IPS DF 19.7 (cell line): ENCODE measurements at regions not wholly inside any gene's neighbourhood (a gene's known extent, or its start where the extent isn't known, plus 50 kb on each side); places are given as distances from the start of the nearest gene placed in this dataset.
"Not testable (repeated sequence)": the region's sequence is repeated elsewhere in the genome, so short reads cannot be mapped to it uniquely, and the experiment has no call there.

Source experiments
- DNase-seq: peaks from one replicate; pipeline ENCODE4 v3.0.0-alpha.2; 2013; ENCODE audit warnings: low read depth, low spot score

- DNase-seq = no peak
Measured at GRCh38 chr1:185681034-185681633, 53.1 kb upstream of the HMCN1 start.

GRCh38 chr1:185680453-185680852 lies 53.7 kb upstream of the HMCN1 start:
- DNase-seq = no peak

GRCh38 chr1:185679220-185679619 lies 55.0 kb upstream of the HMCN1 start:
- DNase-seq = no peak

DNA sequence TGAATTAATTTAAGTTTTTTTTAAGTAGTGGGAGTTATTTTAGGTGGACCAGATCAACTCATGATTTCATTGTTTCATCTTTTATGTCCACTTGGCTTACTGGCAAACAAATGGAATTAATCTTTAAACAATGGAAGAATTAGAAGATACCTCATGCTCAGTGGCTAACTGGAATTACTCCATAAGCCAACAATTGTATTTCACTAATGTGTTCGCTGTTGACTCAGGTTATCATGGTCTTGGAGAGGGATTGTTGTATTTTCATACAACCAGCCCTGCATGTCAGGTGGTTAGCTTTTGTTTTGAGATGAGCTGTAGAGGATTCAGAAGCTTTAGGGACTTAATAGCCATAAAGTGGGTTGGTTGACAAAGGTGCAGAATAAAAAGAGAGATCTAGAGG lies 57.2 kb upstream of the HMCN1 start:
- DNase-seq = no peak

GRCh38 chr1:185674201-185674600 lies 60.0 kb upstream of the HMCN1 start:
- no peak for DNase-seq

DNA sequence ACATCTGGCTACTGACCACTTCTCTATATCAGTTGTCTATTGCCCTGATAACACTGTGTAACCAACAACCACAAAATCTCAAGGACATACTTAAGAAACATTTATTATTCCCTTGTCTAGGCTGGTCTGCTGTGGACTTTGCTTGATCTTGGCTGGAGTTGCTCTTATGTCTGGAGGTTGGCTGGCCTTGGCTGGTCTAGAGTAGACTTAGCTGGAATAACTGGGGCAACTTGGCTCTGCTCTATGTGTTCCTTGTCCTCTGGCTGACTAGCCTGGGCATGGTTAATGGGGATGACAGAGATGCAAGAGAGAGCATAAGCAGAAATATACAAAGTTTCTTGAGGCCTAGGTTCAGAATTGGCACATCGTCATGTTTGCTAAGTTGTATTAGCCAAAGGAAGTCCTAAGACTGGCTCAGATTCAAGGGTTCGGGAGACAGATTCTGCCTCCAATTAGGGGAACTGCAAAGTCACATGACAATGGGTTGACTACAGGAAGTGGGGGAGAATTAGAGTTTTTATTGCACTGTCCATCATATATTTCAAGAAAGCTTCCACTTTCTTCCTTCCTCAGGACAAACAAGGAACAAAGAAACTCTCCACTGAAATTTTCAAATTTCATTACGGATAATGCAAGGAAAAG lies 61.4 kb upstream of the HMCN1 start:
- no peak for DNase-seq

GRCh38 chr1:185670187-185670627 lies 64.0 kb upstream of the HMCN1 start:
- no peak for DNase-seq

DNA sequence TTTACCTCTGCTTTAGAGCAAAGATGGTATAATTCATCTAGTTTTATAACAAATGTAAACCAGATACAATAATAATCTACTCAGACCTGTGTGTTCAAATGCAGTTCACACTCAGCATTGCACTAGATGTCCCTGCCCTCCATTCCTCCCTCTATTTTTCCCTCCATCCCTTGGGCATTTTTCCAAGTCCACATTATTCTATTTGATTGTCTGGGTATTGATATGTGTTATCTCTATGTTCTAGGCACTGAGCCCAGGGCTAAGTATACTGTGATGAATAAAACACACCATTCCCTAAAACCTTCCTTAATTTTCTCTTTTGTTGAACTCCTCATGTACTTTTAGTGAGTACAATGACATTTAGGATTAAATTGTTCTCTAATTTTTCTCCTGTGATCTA lies 66.2 kb upstream of the HMCN1 start:
- no peak for DNase-seq

DNA sequence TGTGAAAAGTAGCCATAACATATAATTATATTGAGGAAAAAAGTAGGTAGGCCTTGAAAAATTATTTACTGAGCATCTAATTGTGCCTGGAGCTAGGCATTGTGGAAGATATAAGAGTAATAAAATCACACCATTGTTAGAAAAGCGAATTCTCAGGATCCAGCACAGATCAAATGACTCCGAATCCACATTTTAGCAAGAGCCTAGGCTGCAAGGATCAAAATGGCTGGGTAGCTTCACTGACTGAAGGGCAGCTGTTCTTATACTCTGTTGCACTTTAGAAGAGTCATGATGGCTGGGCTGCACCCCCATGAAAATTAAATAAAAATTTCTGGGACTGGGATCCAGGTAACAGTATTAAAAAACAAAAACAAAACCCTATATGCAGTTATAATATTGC lies 67.6 kb upstream of the HMCN1 start:
- no peak for DNase-seq

GRCh38 chr1:185663771-185664296 lies 70.4 kb upstream of the HMCN1 start:
- no peak for DNase-seq

GRCh38 chr1:185663332-185663731 lies 70.9 kb upstream of the HMCN1 start:
- DNase-seq = no peak

DNA sequence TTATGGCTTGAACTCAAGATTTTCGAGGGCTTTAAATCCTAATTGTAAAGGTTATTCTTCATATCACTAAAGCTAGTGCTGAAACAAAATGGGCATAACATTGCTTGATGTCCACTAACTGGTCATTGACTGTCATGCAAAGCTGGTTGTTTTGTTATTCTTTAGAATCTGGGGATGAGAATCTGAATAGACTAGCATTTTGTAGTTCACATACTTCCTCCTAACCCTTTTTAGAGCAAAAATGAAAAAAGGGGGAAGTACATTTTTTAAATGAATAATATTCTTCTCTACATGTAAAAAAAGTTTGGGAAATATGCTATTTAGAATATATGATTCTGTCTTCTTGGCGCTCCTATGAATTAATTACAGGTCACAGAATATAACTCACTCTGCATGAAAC lies 72.2 kb upstream of the HMCN1 start:
- DNase-seq = no peak

- DNase-seq = no peak
Measured at GRCh38 chr1:185656663-185657062, 77.5 kb upstream of the HMCN1 start.

GRCh38 chr1:185654952-185655314 lies 79.3 kb upstream of the HMCN1 start:
- no peak for DNase-seq

- no peak for DNase-seq
Measured at GRCh38 chr1:185654199-185654951, 79.8 kb upstream of the HMCN1 start.

DNA sequence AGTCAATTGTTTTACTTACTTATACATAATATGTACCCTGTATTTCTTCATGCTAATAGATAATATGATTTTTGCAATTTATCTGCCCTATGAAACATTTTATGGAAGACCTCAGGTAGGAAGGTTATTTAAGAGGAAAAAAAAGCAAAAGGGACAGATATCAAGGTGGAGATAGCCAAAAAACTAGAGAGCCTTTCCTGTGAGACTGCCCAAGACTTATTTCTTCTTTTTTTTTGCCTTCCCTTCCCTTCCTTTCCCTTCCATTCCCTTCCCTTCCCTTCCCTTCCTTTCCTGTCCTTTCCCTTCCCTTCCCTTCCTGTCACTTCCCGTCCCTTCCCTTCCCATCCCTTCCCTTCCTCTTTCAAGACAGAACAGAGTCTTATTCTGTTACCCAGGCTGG lies 80.6 kb upstream of the HMCN1 start:
- DNase-seq = no peak

GRCh38 chr1:185652348-185652747 lies 81.8 kb upstream of the HMCN1 start:
- no peak for DNase-seq

- DNase-seq = no peak
Measured at GRCh38 chr1:185650602-185651230, 83.5 kb upstream of the HMCN1 start.

GRCh38 chr1:185648858-185649589 lies 85.2 kb upstream of the HMCN1 start:
- no peak for DNase-seq

DNA sequence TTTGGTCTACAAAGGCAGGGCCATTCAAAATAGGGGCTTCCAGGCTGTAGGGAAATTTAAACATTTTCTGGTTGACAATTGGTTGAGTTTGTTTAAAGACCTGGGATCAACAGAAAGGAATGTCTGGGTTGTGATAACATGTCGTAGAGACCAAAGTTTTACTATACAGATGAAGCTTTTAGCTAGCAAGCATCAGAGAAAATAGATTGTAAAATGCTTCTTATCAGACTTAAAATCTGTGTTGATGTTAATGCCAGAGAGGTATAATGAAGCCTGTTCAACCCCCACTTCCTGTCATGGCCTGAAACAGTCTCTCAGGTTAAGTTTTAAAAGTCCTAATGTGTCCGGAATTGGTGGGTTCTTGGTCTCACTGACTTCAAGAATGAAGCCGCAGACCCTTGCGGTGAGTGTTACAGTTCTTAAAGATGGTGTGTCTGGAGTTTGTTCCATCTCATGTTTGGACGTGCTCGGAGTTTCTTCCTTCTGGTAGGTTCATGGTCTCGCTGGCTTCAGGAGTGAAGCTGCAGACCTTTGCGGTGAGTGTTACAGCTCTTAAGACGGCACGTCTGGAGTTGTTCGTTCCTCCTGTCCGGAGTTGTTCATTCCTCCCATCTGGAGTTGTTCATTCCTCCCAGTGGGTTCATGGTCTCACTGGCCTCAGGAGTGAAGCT lies 86.5 kb upstream of the HMCN1 start:
- DNase-seq = not testable (repeated sequence)

- DNase-seq = peak; percentile 93
Measured at GRCh38 chr1:185646202-185646683, 87.9 kb upstream of the HMCN1 start.
